ENCODE measurements at regions not wholly inside any gene's neighbourhood (a gene's known extent, or its start where the extent isn't known, plus 50 kb on each side); places are given as distances from the start of the nearest gene placed in this dataset.

DNA sequence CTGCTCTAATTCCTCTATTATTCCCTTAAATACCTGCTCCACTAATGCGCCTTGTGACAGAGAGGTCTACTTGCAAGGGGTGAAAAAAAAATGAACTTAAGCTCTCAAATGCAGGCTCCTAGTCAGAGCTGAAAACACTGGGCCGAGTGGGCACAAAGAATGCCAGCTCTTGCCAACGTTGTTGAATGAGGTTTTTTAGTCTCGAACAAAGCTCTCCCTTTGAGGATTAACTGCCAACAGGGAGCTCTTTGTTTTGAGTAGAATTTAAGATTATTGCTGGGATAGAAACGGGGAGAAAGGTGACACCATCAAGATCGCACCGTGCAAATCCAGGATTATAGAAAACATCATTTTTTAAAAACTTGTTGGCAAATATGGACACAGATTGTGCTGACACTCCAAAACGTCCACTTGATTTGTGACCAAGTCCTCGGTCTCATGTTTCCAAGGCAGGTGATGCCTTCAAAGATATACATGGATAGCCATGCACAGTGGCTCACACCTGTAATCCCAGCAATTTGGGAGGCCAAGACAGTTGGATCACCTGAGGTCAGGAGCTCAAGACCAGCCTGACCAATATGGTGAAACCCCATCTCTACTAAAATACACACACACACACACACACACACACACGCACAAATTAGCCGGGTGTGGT lies 163.2 kb downstream of the BMP7 start:
- Mint-ChIP-seq H3K9me3 (no peaks in the 10 kb centered on the region), H3K27me3 (ENCODE audit: low read depth) (peaks cover 35% of the 10 kb centered on the region), H3K4me3 (no peak overlapping the region), H3K36me3 (ENCODE audit: low read depth) (no peaks in the 10 kb centered on the region), H3K4me1 (peaks cover 11% of the 10 kb centered on the region), H3K27ac (no peak overlapping the region)
- TF ChIP-seq, protein P1, sequence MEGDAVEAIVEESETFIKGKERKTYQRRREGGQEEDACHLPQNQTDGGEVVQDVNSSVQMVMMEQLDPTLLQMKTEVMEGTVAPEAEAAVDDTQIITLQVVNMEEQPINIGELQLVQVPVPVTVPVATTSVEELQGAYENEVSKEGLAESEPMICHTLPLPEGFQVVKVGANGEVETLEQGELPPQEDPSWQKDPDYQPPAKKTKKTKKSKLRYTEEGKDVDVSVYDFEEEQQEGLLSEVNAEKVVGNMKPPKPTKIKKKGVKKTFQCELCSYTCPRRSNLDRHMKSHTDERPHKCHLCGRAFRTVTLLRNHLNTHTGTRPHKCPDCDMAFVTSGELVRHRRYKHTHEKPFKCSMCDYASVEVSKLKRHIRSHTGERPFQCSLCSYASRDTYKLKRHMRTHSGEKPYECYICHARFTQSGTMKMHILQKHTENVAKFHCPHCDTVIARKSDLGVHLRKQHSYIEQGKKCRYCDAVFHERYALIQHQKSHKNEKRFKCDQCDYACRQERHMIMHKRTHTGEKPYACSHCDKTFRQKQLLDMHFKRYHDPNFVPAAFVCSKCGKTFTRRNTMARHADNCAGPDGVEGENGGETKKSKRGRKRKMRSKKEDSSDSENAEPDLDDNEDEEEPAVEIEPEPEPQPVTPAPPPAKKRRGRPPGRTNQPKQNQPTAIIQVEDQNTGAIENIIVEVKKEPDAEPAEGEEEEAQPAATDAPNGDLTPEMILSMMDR (IDR thresholded peaks at IDR 0.05; ENCODE audit: unreplicated experiment in 3 of 3) = no peak

DNA sequence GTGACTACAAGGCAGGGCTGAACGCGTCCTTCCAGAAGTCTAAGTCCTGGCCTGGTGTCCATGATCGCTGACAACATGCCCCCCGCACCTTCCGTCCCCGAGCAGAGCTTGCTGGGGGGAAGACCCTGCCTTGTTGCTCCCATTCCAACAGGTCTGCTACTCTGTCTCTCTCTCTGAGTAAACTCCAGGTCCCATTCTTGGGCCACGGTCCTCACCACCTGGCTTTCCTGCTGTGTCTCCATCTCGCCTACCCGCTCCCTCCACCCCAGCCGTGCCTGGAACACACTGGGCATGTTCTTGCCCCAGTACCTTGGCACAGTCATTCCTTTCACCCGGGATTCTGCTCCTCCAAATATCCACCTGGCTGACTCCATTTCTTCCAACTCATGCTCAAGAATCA lies 162.3 kb downstream of the BMP7 start:
- TF ChIP-seq, protein P1 (IDR thresholded peaks at IDR 0.05; ENCODE audit: unreplicated experiment in 3 of 3) = no peak
- Mint-ChIP-seq H3K4me3 (no peak overlapping the region), H3K27me3 (ENCODE audit: low read depth) (peaks cover 33% of the 10 kb centered on the region), H3K36me3 (ENCODE audit: low read depth) (no peaks in the 10 kb centered on the region), H3K4me1 (peaks cover 19% of the 10 kb centered on the region), H3K9me3 (no peaks in the 10 kb centered on the region), H3K27ac (no peak overlapping the region)

DNA sequence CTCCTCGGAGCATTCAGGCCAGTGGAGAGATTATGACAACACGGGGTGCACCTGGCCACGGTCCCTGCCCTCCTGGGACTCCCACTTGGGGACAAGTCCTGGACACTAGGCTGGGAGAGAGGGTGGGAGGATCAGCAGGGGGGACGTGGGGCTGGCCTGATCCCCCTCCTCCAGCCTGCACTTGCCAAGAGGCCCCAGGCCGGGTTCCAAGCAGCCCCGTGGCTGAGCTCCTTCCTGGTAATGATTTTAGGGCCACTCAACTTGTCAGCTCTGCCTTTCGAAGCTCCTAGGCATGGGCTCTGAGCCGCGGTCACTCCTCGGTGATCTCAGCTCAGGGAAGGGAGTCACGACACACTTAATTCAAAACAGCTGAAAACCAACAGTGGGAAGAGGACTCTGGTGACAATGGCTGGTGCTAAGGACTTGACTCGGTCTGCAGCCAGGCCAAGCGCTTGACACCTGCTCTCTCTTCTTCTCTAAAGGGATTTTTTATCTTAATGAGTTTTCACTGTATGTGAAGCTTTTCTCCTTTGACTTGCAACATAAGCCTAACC lies 161.7 kb downstream of the BMP7 start:
- Mint-ChIP-seq H3K4me1 (peaks cover 24% of the 10 kb centered on the region), H3K4me3 (no peak overlapping the region), H3K27me3 (ENCODE audit: low read depth) (peaks cover 37% of the 10 kb centered on the region), H3K27ac (no peak overlapping the region), H3K9me3 (no peaks in the 10 kb centered on the region), H3K36me3 (ENCODE audit: low read depth) (no peaks in the 10 kb centered on the region)
- TF ChIP-seq, protein P1 (IDR thresholded peaks at IDR 0.05; ENCODE audit: unreplicated experiment in 3 of 3) = no peak

DNA sequence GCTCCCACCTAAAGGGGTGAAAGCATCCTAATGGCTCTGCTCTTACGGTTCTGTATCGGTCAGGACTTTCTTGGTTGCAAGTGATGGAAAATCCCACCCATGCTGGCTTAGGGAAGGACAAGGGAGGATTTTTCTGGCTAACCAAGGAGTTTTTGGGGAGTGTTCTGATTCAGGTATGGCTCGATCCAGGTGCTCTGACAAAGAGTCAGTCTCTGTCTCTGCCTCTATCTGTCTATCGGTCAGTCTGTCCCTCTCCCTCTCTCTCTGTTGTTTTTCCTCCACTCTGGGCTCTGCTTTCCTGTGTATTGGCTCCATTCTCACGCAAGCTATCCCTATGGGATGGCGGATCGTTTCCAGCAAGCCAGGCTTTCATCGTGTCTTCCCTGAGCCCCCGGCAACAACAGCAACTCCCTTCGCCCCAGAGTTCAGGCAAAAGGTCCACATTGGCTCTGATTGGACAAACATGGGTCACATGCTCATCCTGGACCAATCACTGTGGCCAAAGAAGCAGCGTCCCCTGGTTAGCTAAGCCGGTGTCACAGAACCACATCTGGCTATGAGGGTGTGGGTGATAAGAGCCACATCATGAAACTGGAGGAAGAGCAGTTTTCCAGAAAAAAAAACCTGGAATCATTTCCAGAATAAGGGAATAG lies 160.3 kb downstream of the BMP7 start:
- Mint-ChIP-seq H3K36me3 (ENCODE audit: low read depth) (no peaks in the 10 kb centered on the region), H3K9me3 (no peaks in the 10 kb centered on the region)

DNA sequence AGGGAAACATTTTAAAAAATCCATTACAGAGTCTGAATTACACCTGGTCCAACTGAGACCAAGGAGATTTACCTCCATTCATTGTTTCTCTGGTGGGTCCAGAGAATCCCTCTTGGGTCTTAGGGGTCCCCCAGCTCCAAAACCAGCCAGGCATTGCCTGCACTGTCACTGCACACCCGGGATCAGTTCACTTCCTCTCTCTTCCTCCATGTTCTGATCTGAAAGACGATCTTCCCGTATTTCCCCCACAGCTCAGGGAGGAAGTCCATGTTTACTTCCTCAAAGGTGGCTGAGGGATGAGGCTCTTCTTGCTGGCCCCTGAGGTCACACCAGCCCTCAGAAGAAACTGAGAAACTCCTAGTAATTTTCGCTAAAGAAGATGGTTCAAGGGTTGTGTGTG lies 159.7 kb downstream of the BMP7 start:
- no peaks in the 10 kb centered on the region for H3K9me3 Mint-ChIP-seq
- H3K27me3 Mint-ChIP-seq (ENCODE audit: low read depth) = peaks cover 33% of the 10 kb centered on the region
- H3K36me3 Mint-ChIP-seq (ENCODE audit: low read depth) = no peaks in the 10 kb centered on the region
- H3K4me1 Mint-ChIP-seq = peaks cover 24% of the 10 kb centered on the region
- TF ChIP-seq, protein P1 (IDR thresholded peaks at IDR 0.05; ENCODE audit: unreplicated experiment in 3 of 3) = no peak
- no peak overlapping the region for H3K4me3 Mint-ChIP-seq
- H3K27ac Mint-ChIP-seq = no peak overlapping the region

More for the DNA sequence above, 160.3 kb downstream of the BMP7 start:
- Mint-ChIP-seq H3K4me3 (no peak overlapping the region), H3K27ac (no peak overlapping the region), H3K4me1 (peaks cover 24% of the 10 kb centered on the region), H3K27me3 (ENCODE audit: low read depth) (peaks cover 33% of the 10 kb centered on the region)
- TF ChIP-seq, protein P1 (IDR thresholded peaks at IDR 0.05; ENCODE audit: unreplicated experiment in 3 of 3) = no peak

Measured in nephron (organoid).